Liver (tissue), 7 donors: ENCODE measurements at regions not wholly inside any gene's neighbourhood (a gene's known extent, or its start where the extent isn't known, plus 50 kb on each side); places are given as distances from the start of the nearest gene placed in this dataset.

ENCODE experiments used
- DNase-seq: peaks from one replicate; pipeline ENCODE4 v3.0.0-alpha.2; 2017; ENCODE audit warnings: low spot score
- H3K27ac ChIP-seq, 2 donors: one replicate each; pipeline ENCODE4 v1.7.0; 2013; ENCODE audit warnings: inconsistent platforms in 2 of 2, low read length in 2 of 2, control low read depth in 1 of 2, low read depth in 1 of 2, mild to moderate bottlenecking in 1 of 2
- H3K27me3 ChIP-seq, 4 donors: one replicate each; pipeline versions ENCODE4 v1.6.1 to v1.7.0; 2013; ENCODE audit warnings: low read length in 3 of 4, inconsistent platforms in 1 of 4, mild to moderate bottlenecking in 1 of 4, moderate library complexity in 1 of 4; ENCODE audit not compliant: control insufficient read depth in 4 of 4, insufficient read depth in 4 of 4
- H3K36me3 ChIP-seq, 4 donors: one replicate each; pipeline versions ENCODE4 v1.6.1 to v1.7.0; 2013; ENCODE audit warnings: low read length in 3 of 4, mild to moderate bottlenecking in 3 of 4, low read depth in 1 of 4, moderate library complexity in 1 of 4; ENCODE audit not compliant: control insufficient read depth in 4 of 4, insufficient read depth in 3 of 4
- H3K4me1 ChIP-seq, 4 donors: one replicate each; pipeline versions ENCODE4 v1.6.1 to v1.7.0; 2013; ENCODE audit warnings: low read length in 3 of 4, mild to moderate bottlenecking in 3 of 4, moderate library complexity in 1 of 4; ENCODE audit not compliant: control insufficient read depth in 4 of 4, insufficient read depth in 4 of 4
- H3K4me3 ChIP-seq, 3 donors: one replicate each; pipeline versions ENCODE4 v1.6.1 to v1.7.0; 2013; ENCODE audit warnings: low read length in 3 of 3, control low read depth in 1 of 3, low read depth in 1 of 3, mild to moderate bottlenecking in 1 of 3
- H3K9ac ChIP-seq, 2 donors: one replicate each; pipeline ENCODE4 v1.7.0; 2013; ENCODE audit warnings: low read length in 2 of 2, mild to moderate bottlenecking in 2 of 2, moderate library complexity in 2 of 2, control low read depth in 1 of 2, low read depth in 1 of 2
- H3K9me3 ChIP-seq, 4 donors: one replicate each; pipeline versions ENCODE4 v1.6.1 to v1.7.0; 2013; ENCODE audit warnings: low read length in 3 of 4; ENCODE audit not compliant: control insufficient read depth in 4 of 4
- ATF3 ChIP-seq: IDR thresholded peaks from 2 replicates; pipeline ENCODE4 v1.6.1; 2016; ENCODE audit warnings: antibody characterized with exemption
- FOXA1 ChIP-seq: IDR thresholded peaks from 2 replicates; pipeline ENCODE4 v1.6.1; 2016; ENCODE audit warnings: antibody characterized with exemption
- FOXA2 ChIP-seq: IDR thresholded peaks from 2 replicates; pipeline ENCODE4 v1.6.1; 2016; ENCODE audit warnings: antibody characterized with exemption
- GABPA ChIP-seq, 2 donors: IDR thresholded peaks in 1 of 2; conservative IDR thresholded peaks in 1 of 2; 2 replicates each; pipeline ENCODE4 v1.6.1; 2016; ENCODE audit warnings: antibody characterized with exemption in 2 of 2, mild to moderate bottlenecking in 1 of 2, moderate library complexity in 1 of 2
- HNF4A ChIP-seq, 2 donors: conservative IDR thresholded peaks; 2 replicates each; pipeline ENCODE4 v1.6.1; 2016; ENCODE audit warnings: antibody characterized with exemption in 2 of 2, mild to moderate bottlenecking in 2 of 2
- HNF4G ChIP-seq: IDR thresholded peaks from 2 replicates; pipeline ENCODE4 v1.6.1; 2016; ENCODE audit warnings: antibody characterized with exemption
- MAX ChIP-seq: IDR thresholded peaks from 2 replicates; pipeline ENCODE4 v1.6.1; 2016; ENCODE audit warnings: antibody characterized with exemption
- NR2F2 ChIP-seq: IDR thresholded peaks from 2 replicates; pipeline ENCODE4 v1.6.1; 2016; ENCODE audit warnings: antibody characterized with exemption
- RAD21 ChIP-seq, 2 donors: IDR thresholded peaks; 2 replicates each; pipeline ENCODE4 v1.6.1; 2016; ENCODE audit warnings: antibody characterized with exemption in 2 of 2, mild to moderate bottlenecking in 2 of 2
- REST ChIP-seq: IDR thresholded peaks from 2 replicates; pipeline ENCODE4 v1.6.1; 2016; ENCODE audit warnings: antibody characterized with exemption, mild to moderate bottlenecking
- RXRA ChIP-seq, 2 donors: IDR thresholded peaks; 2 replicates each; pipeline ENCODE4 v1.6.1; 2017 to 2018; ENCODE audit warnings: antibody characterized with exemption in 2 of 2, mild to moderate bottlenecking in 1 of 2
- SP1 ChIP-seq: IDR thresholded peaks from 2 replicates; pipeline ENCODE4 v1.6.1; 2018; ENCODE audit warnings: antibody characterized with exemption, mild to moderate bottlenecking
- TAF1 ChIP-seq: conservative IDR thresholded peaks from 2 replicates; pipeline ENCODE4 v1.6.1; 2016; ENCODE audit warnings: antibody characterized with exemption, mild to moderate bottlenecking
- WGBS: extraction: QIAGEN DNeasy Blood & Tissue Kit; methylation state at CpG from one replicate; pipeline ENCODE4 v1.1.7; 2013; 5-methylcytosine and 5-hydroxymethylcytosine counted together
- donor health status: healthy.
- donor health status: healthy.
- donor health status: healthy.
- donor health status: healthy.

GRCh38 chr11:129313541-129314297 lies 61.9 kb upstream of the BARX2 start:
- Histone ChIP-seq H3K27ac (no peak overlapping the region), H3K36me3 (no peaks in the 10 kb centered on the region), H3K27me3 (no peaks in the 10 kb centered on the region), H3K9ac (no peak overlapping the region), H3K4me3 (no peak overlapping the region), H3K9me3 (no peaks in the 10 kb centered on the region), H3K4me1 (peaks cover under 1 to 20% (median 13%) of the 10 kb centered on the region in 4 donors)
- peak in 1 of 2 donors; percentile 5 for TF ChIP-seq RXRA (IDR thresholded peaks at IDR 0.05)
- TF ChIP-seq FOXA1: no peak
- WGBS: 79% methylated on average over 6 of the region's 6 CpGs
- DNase-seq: no peak

GRCh38 chr11:129312730-129313503 lies 62.7 kb upstream of the BARX2 start:
- DNase-seq: no peak
- H3K36me3 ChIP-seq: no peaks in the 10 kb centered on the region
- TF ChIP-seq MAX (no peak), REST (no peak), RAD21 (IDR thresholded peaks at IDR 0.05) (no peak), HNF4A (conservative IDR thresholded peaks at IDR 0.05) (no peak), NR2F2 (no peak), SP1 (no peak), HNF4G (no peak), RXRA (IDR thresholded peaks at IDR 0.05) (no peak), TAF1 (no peak), GABPA (IDR thresholded peaks at IDR 0.05 in 1 of 2, conservative IDR thresholded peaks at IDR 0.05 in 1 of 2) (no peak), ATF3 (no peak), FOXA2 (no peak)
- no peak overlapping the region for H3K27ac ChIP-seq
- H3K27me3 ChIP-seq: no peaks in the 10 kb centered on the region
- 86% methylated on average over 25 of the region's 25 CpGs for WGBS
- peaks cover 3 to 28% (median 21%) of the 10 kb centered on the region in 4 donors for H3K4me1 ChIP-seq
- no peak overlapping the region for H3K4me3 ChIP-seq
- H3K9me3 ChIP-seq: no peaks in the 10 kb centered on the region
- H3K9ac ChIP-seq: no peak overlapping the region
